Body of pancreas (tissue), 4 donors: ENCODE measurements at regions not wholly inside any gene's neighbourhood (a gene's known extent, or its start where the extent isn't known, plus 50 kb on each side); places are given as distances from the start of the nearest gene placed in this dataset.

ENCODE experiments used
- CTCF ChIP-seq, 7 experiments: fragments of 450-650 bp in 4 of 7; fragments of 200-600 bp in 3 of 7; sonication (generic) in 3 of 7; IDR thresholded peaks; one replicate each; pipeline ENCODE4 v1.5.1; 2016 to 2019; ENCODE audit warnings: antibody characterized with exemption in 7 of 7
- POLR2A ChIP-seq, 3 donors: fragments of 450-650 bp; IDR thresholded peaks; one replicate each; pipeline ENCODE4 v1.6.1; 2016; ENCODE audit warnings: antibody characterized with exemption in 3 of 3, mild to moderate bottlenecking in 2 of 3

GRCh38 chr9:86675805-86676204 lies 271.5 kb downstream of the GAS1 start:
- TF ChIP-seq CTCF (IDR thresholded peaks at IDR 0.05): no peak
- no peak for TF ChIP-seq POLR2A (IDR thresholded peaks at IDR 0.05)
